Neural cell (in vitro differentiated cells): ENCODE measurements at regions not wholly inside any gene's neighbourhood (a gene's known extent, or its start where the extent isn't known, plus 50 kb on each side); places are given as distances from the start of the nearest gene placed in this dataset.

Experiments
- EP300 ChIP-seq: fragments of 450-650 bp; conservative IDR thresholded peaks from 2 replicates; pipeline ENCODE4 v1.6.1; 2014; ENCODE audit warnings: antibody characterized with exemption, mild to moderate bottlenecking, moderate library complexity; ENCODE audit not compliant: poor library complexity, severe bottlenecking
- EZH2 ChIP-seq: fragments of 200-600, 300-800 bp; shearing (Covaris generic), sonication (generic); IDR thresholded peaks from 2 replicates; pipeline ENCODE4 v1.6.1; 2014; ENCODE audit warnings: antibody characterized with exemption, low read length, borderline replicate concordance, mild to moderate bottlenecking; ENCODE audit not compliant: insufficient read depth, poor library complexity, severe bottlenecking
- POLR2AphosphoS5 ChIP-seq: IDR thresholded peaks from 2 replicates; pipeline ENCODE4 v1.6.1; 2012
- SMC3 ChIP-seq: fragments of 450-650 bp; conservative IDR thresholded peaks from 2 replicates; pipeline ENCODE4 v1.6.1; 2014; ENCODE audit warnings: antibody characterized with exemption, mild to moderate bottlenecking, moderate library complexity; ENCODE audit not compliant: poor library complexity
- TF ChIP-seq, protein P1 (sequence below): fragments of 450-650 bp; IDR thresholded peaks from 2 replicates; pipeline ENCODE4 v1.5.1; 2014; ENCODE audit warnings: antibody characterized with exemption, mild to moderate bottlenecking, moderate library complexity; ENCODE audit not compliant: poor library complexity, severe bottlenecking
- TF ChIP-seq, protein P2 (sequence below): IDR thresholded peaks from 2 replicates; pipeline ENCODE4 v1.6.1; 2012; ENCODE audit warnings: borderline replicate concordance

DNA sequence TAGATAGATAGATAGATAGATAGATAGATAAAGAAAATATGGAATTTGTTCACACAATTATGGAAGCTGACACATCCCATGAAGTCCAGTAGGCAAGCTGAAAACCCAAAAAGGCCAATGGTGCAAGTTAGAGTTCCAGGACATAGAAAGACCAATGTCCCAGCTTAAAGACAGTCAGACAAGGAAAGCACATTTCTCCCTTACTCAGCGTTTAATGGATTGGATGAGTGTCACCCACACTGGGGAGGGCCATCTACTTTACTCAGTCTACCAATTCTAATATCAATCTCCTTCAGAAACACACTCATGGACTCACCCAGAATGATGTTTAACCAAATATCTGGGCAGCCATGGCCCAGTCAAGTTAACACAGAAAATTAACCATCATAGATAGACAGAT is 327.7 kb upstream of the CDH11 start:
- no peak for TF ChIP-seq SMC3
- TF ChIP-seq, protein P1, sequence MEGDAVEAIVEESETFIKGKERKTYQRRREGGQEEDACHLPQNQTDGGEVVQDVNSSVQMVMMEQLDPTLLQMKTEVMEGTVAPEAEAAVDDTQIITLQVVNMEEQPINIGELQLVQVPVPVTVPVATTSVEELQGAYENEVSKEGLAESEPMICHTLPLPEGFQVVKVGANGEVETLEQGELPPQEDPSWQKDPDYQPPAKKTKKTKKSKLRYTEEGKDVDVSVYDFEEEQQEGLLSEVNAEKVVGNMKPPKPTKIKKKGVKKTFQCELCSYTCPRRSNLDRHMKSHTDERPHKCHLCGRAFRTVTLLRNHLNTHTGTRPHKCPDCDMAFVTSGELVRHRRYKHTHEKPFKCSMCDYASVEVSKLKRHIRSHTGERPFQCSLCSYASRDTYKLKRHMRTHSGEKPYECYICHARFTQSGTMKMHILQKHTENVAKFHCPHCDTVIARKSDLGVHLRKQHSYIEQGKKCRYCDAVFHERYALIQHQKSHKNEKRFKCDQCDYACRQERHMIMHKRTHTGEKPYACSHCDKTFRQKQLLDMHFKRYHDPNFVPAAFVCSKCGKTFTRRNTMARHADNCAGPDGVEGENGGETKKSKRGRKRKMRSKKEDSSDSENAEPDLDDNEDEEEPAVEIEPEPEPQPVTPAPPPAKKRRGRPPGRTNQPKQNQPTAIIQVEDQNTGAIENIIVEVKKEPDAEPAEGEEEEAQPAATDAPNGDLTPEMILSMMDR = no peak
- no peak for TF ChIP-seq EP300
- no peak for TF ChIP-seq EZH2
- TF ChIP-seq POLR2AphosphoS5 = no peak
- TF ChIP-seq, protein P2, sequence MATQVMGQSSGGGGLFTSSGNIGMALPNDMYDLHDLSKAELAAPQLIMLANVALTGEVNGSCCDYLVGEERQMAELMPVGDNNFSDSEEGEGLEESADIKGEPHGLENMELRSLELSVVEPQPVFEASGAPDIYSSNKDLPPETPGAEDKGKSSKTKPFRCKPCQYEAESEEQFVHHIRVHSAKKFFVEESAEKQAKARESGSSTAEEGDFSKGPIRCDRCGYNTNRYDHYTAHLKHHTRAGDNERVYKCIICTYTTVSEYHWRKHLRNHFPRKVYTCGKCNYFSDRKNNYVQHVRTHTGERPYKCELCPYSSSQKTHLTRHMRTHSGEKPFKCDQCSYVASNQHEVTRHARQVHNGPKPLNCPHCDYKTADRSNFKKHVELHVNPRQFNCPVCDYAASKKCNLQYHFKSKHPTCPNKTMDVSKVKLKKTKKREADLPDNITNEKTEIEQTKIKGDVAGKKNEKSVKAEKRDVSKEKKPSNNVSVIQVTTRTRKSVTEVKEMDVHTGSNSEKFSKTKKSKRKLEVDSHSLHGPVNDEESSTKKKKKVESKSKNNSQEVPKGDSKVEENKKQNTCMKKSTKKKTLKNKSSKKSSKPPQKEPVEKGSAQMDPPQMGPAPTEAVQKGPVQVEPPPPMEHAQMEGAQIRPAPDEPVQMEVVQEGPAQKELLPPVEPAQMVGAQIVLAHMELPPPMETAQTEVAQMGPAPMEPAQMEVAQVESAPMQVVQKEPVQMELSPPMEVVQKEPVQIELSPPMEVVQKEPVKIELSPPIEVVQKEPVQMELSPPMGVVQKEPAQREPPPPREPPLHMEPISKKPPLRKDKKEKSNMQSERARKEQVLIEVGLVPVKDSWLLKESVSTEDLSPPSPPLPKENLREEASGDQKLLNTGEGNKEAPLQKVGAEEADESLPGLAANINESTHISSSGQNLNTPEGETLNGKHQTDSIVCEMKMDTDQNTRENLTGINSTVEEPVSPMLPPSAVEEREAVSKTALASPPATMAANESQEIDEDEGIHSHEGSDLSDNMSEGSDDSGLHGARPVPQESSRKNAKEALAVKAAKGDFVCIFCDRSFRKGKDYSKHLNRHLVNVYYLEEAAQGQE = no peak
